ENCODE measurements at regions not wholly inside any gene's neighbourhood (a gene's known extent, or its start where the extent isn't known, plus 50 kb on each side); places are given as distances from the start of the nearest gene placed in this dataset.

DNA sequence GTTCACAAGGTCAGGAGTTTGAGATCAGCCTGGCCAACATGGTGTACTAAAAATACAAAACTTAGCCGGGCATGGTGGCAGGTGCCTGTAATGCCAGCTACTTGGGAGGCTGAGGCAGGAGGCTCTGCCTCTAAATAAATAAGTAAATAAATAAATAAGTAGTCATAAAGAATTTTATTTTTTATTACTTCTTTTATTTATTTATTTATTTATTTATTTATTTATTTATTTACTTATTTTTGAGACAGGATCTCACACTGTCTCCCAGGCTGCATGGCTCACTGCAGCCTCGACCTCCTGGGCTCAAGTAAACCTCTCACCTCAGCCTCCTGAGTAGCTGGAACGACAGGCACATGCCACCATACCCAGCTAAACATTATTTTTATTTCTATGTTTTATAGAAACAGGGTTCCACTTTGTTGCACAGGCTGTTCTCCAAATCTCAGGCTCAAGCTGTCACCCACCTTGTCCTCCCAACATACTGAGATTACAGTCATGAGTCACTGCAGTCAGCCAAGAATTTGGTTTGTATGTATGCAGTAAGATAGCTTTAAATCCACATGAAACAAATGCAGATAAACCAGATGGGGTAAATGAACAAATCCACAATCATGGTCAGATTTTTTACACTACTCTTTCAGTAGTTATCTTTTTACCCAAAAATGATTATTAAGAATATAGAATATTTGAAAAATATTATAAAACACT, 523.3 kb upstream of the RGS18 start (continued):
- no peak for TF ChIP-seq CEBPZ (IDR thresholded peaks at IDR 0.05; ENCODE audit: low read depth, low read length)
- TF ChIP-seq, protein P1, sequence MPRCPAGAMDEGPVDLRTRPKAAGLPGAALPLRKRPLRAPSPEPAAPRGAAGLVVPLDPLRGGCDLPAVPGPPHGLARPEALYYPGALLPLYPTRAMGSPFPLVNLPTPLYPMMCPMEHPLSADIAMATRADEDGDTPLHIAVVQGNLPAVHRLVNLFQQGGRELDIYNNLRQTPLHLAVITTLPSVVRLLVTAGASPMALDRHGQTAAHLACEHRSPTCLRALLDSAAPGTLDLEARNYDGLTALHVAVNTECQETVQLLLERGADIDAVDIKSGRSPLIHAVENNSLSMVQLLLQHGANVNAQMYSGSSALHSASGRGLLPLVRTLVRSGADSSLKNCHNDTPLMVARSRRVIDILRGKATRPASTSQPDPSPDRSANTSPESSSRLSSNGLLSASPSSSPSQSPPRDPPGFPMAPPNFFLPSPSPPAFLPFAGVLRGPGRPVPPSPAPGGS (IDR thresholded peaks at IDR 0.05; ENCODE audit: borderline replicate concordance, insufficient read depth, low read depth, low read length, poor library complexity, severe bottlenecking) = no peak
- TF ChIP-seq, protein P2, sequence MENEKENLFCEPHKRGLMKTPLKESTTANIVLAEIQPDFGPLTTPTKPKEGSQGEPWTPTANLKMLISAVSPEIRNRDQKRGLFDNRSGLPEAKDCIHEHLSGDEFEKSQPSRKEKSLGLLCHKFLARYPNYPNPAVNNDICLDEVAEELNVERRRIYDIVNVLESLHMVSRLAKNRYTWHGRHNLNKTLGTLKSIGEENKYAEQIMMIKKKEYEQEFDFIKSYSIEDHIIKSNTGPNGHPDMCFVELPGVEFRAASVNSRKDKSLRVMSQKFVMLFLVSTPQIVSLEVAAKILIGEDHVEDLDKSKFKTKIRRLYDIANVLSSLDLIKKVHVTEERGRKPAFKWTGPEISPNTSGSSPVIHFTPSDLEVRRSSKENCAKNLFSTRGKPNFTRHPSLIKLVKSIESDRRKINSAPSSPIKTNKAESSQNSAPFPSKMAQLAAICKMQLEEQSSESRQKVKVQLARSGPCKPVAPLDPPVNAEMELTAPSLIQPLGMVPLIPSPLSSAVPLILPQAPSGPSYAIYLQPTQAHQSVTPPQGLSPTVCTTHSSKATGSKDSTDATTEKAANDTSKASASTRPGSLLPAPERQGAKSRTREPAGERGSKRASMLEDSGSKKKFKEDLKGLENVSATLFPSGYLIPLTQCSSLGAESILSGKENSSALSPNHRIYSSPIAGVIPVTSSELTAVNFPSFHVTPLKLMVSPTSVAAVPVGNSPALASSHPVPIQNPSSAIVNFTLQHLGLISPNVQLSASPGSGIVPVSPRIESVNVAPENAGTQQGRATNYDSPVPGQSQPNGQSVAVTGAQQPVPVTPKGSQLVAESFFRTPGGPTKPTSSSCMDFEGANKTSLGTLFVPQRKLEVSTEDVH (IDR thresholded peaks at IDR 0.05; ENCODE audit: low read depth, partially characterized antibody) = no peak
- TF ChIP-seq ZNF207 (IDR thresholded peaks at IDR 0.05; ENCODE audit: borderline replicate concordance) = no peak
- no peak for TF ChIP-seq NBN (IDR thresholded peaks at IDR 0.05)
- TF ChIP-seq ZBTB33 (IDR thresholded peaks at IDR 0.05) = no peak
- no peak for TF ChIP-seq RELA (IDR thresholded peaks at IDR 0.05; ENCODE audit: borderline replicate concordance, partially characterized antibody)
- TF ChIP-seq IRF5 (IDR thresholded peaks at IDR 0.05; ENCODE audit: borderline replicate concordance) = no peak
- TF ChIP-seq SRF (IDR thresholded peaks at IDR 0.05; ENCODE audit: low read depth in 2 of 2, low read length in 2 of 2) = no peak
- TF ChIP-seq, protein P3, sequence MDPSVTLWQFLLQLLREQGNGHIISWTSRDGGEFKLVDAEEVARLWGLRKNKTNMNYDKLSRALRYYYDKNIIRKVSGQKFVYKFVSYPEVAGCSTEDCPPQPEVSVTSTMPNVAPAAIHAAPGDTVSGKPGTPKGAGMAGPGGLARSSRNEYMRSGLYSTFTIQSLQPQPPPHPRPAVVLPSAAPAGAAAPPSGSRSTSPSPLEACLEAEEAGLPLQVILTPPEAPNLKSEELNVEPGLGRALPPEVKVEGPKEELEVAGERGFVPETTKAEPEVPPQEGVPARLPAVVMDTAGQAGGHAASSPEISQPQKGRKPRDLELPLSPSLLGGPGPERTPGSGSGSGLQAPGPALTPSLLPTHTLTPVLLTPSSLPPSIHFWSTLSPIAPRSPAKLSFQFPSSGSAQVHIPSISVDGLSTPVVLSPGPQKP (IDR thresholded peaks at IDR 0.05; ENCODE audit: low read depth, low read length) = no peak

All from GM12878 (cell line).